SK-N-DZ (cell line): ENCODE measurements at regions not wholly inside any gene's neighbourhood (a gene's known extent, or its start where the extent isn't known, plus 50 kb on each side); places are given as distances from the start of the nearest gene placed in this dataset.

Experiments used
- DNase-seq: peaks from one replicate; pipeline ENCODE4 v3.0.0-alpha.2; 2015; ENCODE audit warnings: low spot score

DNA sequence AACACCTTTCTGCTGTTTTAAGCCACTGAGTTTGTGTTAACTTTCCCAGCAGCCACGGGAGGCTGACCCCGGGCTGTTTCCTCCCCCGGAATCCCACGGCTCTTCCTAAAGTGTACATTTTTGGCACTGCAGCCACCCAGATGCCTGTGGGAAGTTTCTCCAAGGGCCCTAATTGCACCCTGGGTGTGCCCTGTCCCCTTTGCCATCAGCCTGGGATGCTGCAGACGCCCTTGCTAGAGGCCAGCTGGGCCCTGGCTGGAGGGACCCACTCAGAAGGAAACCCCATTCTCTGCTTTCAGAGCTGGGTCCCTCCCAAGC, 883.3 kb downstream of the BRD1 start:
- no peak for DNase-seq

GRCh38 chr22:48943567-48944432, 883.9 kb downstream of the BRD1 start:
- peak; percentile 57 for DNase-seq

GRCh38 chr22:48942698-48943566, 884.7 kb downstream of the BRD1 start:
- DNase-seq, result no peak

- peak; percentile 71 for DNase-seq
Observed at GRCh38 chr22:48941903-48942575, 885.6 kb downstream of the BRD1 start.

DNA sequence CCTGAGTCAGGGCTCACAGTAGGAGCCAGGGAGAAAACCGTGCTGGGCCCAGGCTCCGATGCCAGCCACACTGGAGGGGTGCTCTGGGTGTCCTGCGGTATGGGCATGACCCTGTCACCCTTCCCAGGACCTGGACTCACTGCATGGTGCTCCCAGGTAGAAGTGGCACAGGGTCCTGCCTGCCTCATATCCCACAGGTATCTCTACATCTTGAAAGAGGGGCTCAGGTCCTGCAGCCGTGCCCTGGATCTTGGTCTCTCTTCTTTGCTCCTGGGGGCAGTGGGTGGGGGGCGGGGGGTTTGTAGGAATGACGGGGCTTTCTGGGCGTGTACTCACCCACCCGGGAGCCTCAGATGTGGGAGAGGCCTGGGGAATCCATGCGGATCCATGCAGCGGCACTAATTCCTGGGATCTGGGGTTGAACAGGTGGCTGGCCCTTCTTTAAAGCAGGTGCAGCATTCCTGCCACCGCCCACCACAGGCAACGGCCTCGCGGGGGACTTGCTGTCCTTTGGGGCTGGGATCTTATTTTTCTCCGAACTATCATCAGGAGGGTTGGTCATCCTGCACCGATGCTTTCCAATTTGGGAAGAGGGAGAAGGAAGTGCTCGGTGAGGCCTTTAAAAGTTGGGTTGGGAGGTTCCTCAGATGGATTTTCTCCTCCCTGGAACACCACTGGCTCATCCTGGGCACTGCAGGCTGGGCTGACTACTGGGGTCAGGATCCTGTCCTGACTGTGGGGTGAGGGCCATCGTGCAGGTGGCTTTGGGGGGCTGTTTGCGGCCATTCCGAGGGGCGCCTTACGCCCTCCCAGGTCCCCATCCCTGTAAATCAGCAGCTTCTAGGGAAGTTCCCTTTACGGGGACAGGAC, 886.4 kb downstream of the BRD1 start:
- DNase-seq, result no peak

DNA sequence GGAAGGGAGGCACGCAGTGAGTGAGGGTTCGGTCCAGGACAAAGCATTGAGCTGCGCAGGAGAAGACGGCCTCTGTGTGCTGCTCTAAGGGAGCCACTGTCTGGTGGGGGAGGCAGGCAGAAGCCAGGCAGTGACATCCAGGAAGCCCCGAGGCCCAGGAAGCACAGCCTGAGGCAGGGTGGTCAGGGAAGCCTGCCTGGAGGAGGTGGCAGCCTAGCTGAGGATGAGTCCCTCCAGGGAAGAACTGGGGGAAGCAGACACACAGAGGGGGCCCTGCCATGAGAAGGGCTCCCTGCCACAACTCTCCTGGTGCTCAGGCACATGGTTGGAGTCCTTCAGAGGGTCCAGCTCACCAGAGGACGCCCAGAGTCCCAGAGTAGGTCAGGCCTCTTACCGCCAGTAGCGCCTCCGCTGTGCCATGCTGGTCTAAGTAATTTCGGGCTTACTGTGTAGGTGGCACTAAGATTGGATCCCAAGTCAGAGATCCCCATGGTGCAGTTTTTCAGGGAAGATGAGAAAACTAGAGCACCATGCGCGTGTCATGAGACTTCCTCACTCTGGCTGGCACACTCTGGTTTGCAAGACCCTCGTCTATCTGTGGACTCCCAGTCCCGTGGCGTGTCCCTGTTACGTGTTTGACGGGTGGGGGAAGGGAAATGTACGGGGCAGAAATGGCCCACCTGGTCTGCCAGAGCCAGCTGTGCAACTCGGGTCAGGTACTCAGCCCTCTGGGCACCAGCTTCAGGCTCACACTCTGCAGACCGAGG, 887.2 kb downstream of the BRD1 start:
- DNase-seq, result no peak

GRCh38 chr22:48939441-48940265, 888.0 kb downstream of the BRD1 start:
- DNase-seq, result no peak

- DNase-seq, result no peak
Observed at GRCh38 chr22:48938741-48939140, 888.9 kb downstream of the BRD1 start.

- no peak for DNase-seq
Observed at GRCh38 chr22:48937032-48937639, 890.5 kb downstream of the BRD1 start.

DNA sequence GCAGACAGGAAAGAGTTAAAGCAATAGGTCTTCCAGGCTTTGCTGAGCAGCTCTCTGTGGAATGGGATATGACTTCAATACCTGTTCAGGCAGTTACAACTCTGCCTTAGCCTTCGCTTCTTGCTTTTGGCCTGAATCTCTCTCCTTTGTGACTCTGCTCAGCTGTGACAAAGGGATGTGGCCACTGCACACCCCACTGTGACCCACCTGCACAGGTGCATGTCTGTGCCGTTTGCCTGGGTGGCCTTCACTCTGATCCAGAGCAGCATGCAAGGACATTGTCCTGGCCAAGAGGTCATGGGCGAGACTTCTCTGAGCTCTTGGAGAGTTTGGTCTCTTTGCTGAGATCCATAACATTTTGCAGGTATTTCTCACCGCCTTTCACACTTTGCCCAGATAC, 891.3 kb downstream of the BRD1 start:
- no peak for DNase-seq

DNA sequence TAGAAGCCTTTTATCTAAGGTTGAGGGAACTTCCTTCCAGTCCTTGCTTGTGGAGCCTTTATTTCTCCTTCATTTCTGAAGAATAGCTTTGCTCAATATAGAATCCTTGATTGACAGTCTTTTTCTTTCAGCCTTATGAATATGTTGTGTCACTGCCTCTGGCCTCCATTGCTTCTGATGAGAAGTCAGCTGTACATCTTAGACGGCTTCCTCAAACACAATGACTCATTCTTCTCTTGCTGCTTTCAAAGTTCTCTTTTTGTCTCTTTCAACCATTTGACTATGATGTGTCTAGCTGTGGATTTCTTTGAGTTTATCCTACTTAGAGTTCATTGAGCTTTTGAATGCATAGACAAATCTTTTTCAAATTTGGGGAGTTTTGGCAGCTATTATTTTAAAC, 893.2 kb downstream of the BRD1 start:
- no peak for DNase-seq

DNA sequence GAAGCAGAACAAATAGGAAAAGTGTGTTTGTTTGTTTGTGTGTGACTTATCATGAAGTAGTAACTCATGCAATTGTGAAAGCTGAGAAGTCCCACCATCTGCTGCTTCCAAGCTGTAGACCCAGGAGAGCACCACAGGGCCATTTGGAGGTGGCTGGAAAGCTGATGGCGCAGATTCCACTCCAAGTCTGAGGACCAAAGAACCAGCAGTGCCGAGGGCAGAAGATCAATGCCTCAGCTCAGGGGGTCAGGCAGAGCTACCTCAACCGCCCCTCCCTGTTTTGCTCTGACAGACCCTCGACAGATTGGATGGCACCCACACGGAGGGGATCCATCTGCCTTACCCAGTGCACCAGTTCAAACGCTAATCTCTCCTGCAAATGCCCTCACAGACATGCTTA, 896.2 kb downstream of the BRD1 start:
- no peak for DNase-seq

- no peak for DNase-seq
Observed at GRCh38 chr22:48929276-48929790, 898.3 kb downstream of the BRD1 start.

GRCh38 chr22:48927591-48927990, 900.1 kb downstream of the BRD1 start:
- no peak for DNase-seq

- DNase-seq, result no peak
Observed at GRCh38 chr22:48926643-48927042, 901.0 kb downstream of the BRD1 start.

GRCh38 chr22:48926136-48926535, 901.5 kb downstream of the BRD1 start:
- DNase-seq, result no peak

DNA sequence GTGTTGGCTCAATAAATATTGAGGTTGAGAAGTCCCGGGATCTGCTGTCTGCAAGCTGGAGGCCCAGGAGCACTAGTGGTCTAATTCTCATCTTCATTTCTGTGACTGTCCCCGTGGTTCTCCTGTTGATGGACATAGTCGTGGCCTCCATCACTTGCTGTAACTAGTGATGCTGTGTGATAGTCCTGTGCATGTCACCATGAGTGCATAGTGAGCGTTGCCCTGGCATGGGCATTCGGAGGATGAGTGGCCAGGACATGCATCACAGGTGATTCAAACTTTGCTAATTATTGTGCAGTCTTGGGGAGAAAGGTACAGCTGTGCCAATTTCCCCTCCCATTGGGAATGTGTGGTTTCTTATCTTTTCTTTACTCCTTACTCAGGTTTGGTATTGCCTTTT, 902.2 kb downstream of the BRD1 start:
- no peak for DNase-seq

GRCh38 chr22:48923996-48924395, 903.7 kb downstream of the BRD1 start:
- no peak for DNase-seq
